NCI-H460 (cell line): ENCODE measurements at regions not wholly inside any gene's neighbourhood (a gene's known extent, or its start where the extent isn't known, plus 50 kb on each side); places are given as distances from the start of the nearest gene placed in this dataset.

Experiments used
- DNase-seq: peaks from one replicate; pipeline ENCODE4 v3.0.0-alpha.2; 2016; ENCODE audit warnings: low read depth; ENCODE audit errors: extremely low read depth

DNA sequence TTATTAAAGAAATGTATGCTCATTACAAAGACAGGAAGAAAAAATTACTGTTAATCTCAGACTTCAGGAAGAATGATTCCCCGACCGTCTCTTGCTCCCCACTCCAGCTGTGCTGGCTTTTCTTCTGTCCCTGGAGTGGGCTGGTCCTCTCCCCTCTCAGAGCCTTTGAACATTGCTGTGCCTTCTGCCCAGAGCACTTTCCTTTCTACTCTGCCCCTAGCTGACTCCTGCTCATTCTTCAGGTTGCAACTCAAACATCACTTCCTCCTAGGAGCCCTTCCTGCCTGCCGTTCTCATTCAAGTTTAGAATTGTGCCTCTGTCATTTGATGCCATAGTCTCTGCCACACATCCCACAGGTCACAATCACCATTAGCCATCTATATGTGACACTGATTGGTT, 329.5 kb downstream of the MIAT start:
- no peak for DNase-seq

DNA sequence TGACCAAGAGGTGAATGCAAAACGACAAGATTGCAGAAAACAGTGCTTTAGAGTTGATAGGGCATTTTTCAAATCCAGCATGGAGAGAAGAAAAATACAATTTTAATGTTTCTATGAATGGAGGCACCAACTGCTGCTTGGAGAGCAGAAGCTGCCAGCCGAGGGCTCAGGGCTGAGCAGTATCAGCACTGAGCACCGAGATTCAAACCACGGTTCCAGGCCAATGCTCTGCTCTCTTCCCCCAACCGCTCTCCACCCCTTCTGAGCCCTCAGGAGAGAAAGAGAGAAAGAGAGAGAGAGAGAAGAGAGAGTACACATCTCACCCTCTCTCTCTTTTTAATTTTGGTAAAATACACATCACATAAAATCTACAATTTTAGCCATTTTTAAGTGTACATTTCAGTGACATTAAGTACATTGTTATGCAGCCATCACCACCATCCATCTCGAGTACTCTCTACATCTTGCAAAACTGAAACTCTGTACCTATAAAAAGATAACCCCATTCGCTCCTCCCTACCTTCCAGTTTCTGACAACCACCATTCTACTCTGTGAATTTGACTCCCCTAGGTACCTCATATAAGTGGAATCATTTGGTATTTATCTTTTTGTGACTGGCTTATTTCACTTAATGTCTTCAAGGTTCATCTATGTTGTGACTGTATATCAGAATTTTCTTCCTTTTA, 333.3 kb downstream of the MIAT start:
- DNase-seq: no peak

DNA sequence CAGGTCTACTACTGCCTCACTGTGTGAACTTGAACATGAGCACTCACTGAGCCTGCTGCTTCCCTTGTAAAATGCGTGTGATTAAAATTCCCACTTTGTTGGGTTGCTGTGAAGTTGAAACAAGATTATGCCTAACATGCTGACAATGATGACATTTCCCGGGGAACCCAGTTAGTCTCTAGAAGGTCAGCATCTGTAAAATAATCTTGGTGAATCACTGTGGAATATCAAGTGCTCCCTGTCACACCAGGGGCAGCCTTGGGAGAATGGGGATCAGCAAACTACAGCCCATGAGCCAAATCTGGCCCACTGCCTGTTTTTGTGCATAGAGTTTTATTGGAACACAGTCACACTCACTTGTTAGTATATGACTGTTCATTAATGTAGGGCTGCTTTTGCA, 335.2 kb downstream of the MIAT start:
- DNase-seq: no peak

DNA sequence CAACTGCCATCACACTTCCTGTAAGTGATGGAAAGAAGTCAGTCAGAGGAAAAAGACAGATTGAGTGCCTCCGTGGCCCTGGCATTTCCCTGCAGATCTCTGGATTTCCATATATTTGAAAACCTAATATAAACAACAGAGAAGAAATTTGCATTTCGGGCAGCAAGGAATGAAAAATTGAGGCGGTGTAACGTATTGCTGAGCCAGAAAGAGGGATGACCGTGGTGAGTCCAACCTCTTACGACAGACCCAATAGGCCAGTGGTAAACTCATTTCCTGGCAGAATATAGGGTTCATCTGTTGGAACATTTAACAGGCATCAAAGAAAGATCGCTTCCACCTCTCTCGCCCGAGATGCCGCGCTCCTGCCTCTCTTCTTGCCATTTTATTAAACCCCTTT, 336.5 kb downstream of the MIAT start:
- DNase-seq: no peak

DNA sequence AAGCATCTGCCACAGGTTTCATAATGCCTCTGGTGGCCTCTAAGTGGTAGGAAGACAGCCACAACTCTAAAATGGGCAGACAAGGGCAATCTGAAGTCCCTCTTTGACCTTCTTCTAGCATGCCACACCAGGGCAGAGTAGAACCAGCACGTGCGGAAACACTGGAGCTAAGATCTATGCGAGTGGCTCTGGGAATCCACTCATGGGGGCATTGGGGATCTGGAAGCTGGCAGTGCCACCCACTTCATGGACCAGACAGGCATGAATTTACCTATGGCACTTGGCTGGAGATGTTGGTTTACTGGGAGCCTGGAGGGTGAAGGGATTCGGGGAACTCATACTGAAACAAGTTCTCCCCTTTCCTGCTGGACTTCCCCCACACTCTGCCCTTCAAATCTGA, 337.4 kb downstream of the MIAT start:
- no peak for DNase-seq

GRCh38 chr22:26995235-26995634, 337.8 kb downstream of the MIAT start:
- DNase-seq: no peak

GRCh38 chr22:26996154-26996553, 338.8 kb downstream of the MIAT start:
- DNase-seq: no peak

- no peak for DNase-seq
Measured at GRCh38 chr22:26998129-26998528, 340.7 kb downstream of the MIAT start.

DNA sequence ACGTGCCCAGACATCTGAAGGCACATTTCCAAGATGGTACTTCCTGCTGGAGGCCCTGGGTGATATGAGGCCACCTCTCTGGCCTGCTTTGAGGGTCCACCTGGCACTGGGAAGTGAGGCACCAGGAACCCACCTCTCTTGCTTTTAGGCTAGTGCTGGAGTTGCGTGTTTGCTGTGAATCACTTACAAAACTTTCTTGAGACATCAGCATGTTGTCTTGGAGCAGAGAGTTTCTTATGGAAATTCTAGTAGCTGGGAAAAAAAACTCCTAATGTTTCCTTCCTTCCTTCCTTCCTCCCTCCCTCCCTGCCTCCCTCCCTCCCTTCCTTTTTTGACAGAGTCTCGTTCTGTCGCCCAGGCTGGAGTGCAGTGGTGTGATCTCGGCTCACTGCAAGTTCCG, 341.3 kb downstream of the MIAT start:
- no peak for DNase-seq

DNA sequence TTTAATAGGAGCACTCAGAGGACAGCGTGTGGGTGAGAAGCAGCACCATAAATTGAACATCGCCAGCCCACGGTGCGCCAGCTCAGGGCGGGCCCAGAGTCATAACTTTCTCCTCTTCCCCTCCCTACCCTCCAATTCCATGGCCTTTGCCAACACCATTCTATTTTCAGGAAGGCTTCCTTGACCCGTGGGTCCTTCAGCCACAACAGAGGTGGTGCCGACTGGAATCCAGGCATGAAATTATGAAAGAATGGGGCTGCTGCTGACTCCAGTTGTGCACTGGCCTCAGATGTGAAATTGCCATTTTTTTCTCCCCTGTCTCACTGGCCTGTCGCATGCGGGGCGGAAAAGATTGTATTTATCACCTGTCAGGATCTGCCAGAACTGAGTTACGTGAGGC, 345.9 kb downstream of the MIAT start:
- no peak for DNase-seq

- no peak for DNase-seq
Measured at GRCh38 chr22:27004434-27004833, 347.0 kb downstream of the MIAT start.

DNA sequence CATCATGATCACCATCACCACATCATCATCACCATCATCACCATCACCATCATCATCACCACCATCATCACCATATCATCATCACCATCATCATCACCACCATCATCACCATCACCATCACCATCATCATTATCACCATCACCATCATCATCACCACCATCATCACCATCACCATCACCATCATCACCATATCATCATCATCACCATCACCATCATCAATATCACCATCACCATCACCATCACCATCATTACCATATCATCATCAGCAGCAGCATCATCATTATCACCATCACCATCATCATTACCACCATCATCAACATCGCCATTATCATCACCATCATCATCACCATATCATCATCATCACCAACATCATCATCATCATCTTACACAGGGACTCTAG, 351.1 kb downstream of the MIAT start:
- DNase-seq: no peak

DNA sequence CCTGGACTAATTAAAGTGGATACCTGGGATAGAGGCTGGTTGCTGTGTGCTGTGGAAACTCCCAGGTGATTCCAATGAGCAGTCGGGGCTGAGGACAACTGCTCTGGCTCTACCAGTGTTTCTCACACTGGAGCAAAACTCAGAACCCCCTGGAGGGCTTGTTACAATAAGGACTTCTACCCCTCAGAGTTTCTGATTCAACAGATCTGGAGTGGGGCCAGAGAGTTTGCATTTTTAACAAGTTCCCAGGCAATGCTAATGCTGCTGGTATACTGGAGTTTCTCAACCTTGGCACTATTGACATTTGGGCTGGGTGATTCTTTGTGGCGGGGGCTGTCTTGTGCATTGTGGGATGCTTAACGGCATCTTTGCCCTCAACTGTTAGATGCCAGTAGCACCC, 353.7 kb downstream of the MIAT start:
- DNase-seq: no peak

DNA sequence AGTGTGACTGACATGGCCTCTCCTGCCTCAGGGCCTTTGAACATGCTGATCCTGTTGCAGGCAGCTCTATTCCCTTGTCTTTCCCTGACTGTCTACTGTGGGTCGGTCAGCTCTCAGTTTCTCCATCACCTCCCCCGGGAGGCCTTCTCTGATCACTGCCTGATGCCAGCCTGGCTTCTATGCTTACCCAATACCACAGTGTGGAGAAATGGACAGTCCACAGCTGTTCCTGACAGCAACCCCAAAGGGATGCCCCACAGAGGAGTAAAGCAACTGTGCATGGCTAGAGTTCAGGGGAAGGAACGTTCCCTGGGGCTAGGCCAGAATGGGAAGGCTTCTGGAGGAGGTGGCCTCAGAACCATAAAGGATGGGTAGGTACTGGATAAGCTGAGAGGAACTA, 354.3 kb downstream of the MIAT start:
- no peak for DNase-seq

DNA sequence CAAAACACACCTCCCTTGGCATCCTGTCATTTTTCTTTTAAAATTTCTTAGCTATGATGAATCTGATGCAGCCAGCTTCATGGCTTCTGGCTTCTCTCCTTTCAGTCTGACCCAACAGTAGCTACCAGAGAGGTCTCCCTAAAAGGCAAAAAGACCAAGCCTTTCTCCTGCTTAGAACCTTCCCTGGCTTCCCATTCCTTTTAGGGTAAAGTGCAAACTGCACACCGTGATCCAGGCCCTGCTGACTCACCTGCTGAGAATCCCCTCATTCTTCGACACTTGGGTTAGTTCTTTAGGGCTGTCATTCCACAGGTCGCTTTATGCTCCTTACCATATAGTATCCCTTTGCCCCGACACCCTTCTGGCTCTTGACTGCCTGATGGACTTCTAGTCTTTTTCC, 362.4 kb downstream of the MIAT start:
- no peak for DNase-seq

DNA sequence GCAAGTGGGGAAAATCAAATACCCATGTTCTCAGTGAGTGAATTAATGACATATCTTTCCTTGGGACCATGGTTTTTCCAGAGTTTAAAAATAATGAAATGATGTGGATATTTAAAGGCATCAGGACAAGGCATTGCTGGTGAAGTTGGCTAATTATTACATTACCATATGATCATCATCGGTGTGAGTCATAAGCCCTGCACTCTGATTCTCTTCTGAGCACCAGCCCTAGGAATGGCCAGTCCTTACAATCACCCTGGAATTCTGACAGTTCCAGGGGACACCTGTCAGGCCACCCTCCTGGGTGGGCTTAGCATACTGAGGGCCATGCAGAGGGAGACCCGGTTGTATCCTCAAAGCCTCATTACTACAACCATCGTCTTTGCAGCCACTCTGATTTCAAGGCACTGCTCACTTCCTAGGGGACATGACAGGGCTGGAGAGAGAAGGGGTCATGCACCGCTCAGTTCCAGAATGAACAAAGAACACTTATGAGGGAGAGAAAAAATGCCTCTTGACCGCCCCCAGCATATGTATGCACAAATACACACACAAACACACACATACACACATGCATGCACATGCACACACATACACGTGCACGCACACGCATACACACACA, 365.0 kb downstream of the MIAT start:
- no peak for DNase-seq

- DNase-seq: no peak
Measured at GRCh38 chr22:27022896-27023361, 365.5 kb downstream of the MIAT start.

DNA sequence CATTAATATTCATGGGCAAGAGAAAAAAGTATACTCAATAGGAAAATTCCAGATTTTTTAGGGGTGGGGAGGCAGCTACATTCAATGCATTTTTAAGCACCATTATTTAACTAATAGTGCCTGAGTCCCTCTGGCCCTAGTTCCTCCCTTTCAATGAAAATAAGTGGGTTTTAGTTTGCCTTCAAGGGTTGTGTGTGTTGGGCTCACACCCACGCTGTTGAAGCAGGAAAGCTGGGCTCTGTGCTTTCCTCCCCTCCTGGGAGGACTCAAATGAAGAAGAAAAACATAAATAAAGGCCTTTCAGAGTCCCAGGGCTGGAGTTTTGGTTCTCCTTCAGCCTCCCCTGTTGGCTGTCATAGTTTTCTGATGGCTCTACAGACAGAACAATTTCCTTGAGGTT, 366.2 kb downstream of the MIAT start:
- DNase-seq: no peak

GRCh38 chr22:27024982-27025381, 367.6 kb downstream of the MIAT start:
- DNase-seq: no peak

- no peak for DNase-seq
Measured at GRCh38 chr22:27028093-27028492, 370.7 kb downstream of the MIAT start.

- no peak for DNase-seq
Measured at GRCh38 chr22:27029584-27030130, 372.3 kb downstream of the MIAT start.

DNA sequence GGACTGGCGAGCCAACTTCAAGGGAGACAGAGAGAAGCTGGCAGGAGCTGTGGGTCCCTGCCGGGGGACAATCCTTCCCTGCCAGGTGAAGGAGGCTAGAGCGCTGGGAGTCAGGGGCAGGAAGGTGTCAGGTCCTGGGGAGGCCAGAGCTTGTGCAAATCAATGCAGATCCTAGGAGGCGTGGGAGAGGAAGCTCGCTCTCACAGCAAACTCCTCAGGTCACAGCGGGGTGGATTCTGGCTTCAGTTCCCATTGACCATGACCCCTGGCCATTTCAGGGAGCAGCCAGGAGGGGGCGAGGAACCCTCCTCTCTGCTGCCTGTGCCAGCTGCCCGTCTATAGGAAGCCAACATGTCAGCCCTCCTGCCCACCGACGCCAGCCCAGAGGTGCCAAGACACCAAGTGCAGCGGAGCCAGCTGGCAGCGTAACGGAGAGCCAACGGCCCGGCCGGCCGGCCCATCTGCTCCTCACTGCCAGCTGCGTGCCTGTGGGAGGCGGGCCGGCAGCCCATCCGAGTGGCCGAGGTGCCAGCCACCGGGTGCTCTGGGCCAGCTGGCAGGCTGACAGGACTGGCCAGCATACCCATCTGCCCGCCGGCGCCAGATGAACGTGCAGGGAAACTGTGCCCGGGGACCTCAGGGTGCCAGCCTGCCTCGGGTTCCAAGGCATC, 374.8 kb downstream of the MIAT start:
- no peak for DNase-seq
